Prostate gland (tissue), 2 donors: ENCODE measurements at regions not wholly inside any gene's neighbourhood (a gene's known extent, or its start where the extent isn't known, plus 50 kb on each side); places are given as distances from the start of the nearest gene placed in this dataset.

Source experiments
- DNase-seq: peaks from one replicate; pipeline ENCODE4 v3.0.0-alpha.2; 2019; ENCODE audit warnings: low spot score
- H3K27ac ChIP-seq, 2 donors: fragments of 200-600 bp; sonication (generic); 2 replicates each; pipeline ENCODE4 v1.5.1; 2017 to 2019
- H3K27me3 ChIP-seq: fragments of 200-600 bp; sonication (generic); replicated peaks from 2 replicates; pipeline ENCODE4 v1.5.1; 2019; ENCODE audit not compliant: insufficient read depth
- H3K36me3 ChIP-seq, 2 donors: fragments of 200-600 bp; sonication (generic); 1 replicate in 1 of 2; 2 replicates in 1 of 2; pipeline versions ENCODE4 v1.5.1 to v1.8.1; 2017 to 2019
- H3K4me1 ChIP-seq: fragments of 200-600 bp; sonication (generic); replicated peaks from 2 replicates; pipeline ENCODE4 v1.5.1; 2019
- H3K4me3 ChIP-seq, 2 donors: fragments of 200-600 bp; sonication (generic); 2 replicates each; pipeline ENCODE4 v1.5.1; 2017 to 2019
- H3K9me3 ChIP-seq: fragments of 200-600 bp; sonication (generic); 2 replicates; pipeline ENCODE4 v1.5.1; 2017
- POLR2A ChIP-seq: fragments of 450-650 bp; IDR thresholded peaks from one replicate; pipeline ENCODE4 v1.6.1; 2016; ENCODE audit warnings: antibody characterized with exemption, mild to moderate bottlenecking
- POLR2AphosphoS5 ChIP-seq: sonication (generic); formaldehyde crosslinking; IDR thresholded peaks from one replicate; pipeline ENCODE4 v1.6.1; 2017; ENCODE audit warnings: antibody characterized with exemption
- WGBS: methylation state at CpG from one replicate; pipeline ENCODE4 v1.1.5; 2018; 5-methylcytosine and 5-hydroxymethylcytosine counted together
- intact Hi-C: fragments of 100-400 bp; cut with DNase I; formaldehyde crosslinking; loops from one replicate; pipeline ENCODE4 v1.14.2; 2022
- TF ChIP-seq, protein P1 (sequence below), 4 experiments: fragments of 200-600 bp in 2 of 4; fragments of 450-650 bp in 2 of 4; sonication (generic) in 2 of 4; IDR thresholded peaks; 1 replicate in 3 of 4; 2 replicates in 1 of 4; pipeline ENCODE4 v1.5.1; 2016 to 2019; ENCODE audit warnings: antibody characterized with exemption in 4 of 4, mild to moderate bottlenecking in 2 of 4, moderate library complexity in 2 of 4

DNA sequence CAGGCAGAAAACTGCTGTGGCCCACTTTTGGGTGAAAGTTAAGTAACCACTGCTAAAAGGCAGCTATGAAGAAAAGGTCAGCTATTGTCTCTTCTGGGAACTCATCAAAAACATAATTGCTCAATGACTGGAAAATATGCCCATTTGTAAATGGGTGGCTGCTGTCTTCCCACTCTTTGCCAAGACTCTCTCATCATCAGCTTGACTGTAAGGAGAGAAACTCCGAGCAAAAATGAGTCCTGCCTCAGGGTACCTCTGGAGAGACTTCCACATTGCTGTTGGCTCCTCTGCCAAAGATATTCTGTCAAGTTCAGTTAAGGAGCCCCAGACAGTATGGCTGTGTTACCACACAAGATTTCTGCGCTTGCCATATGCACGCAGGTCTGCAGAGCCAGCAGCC, 138.7 kb downstream of the BBOX1 start:
- DNase-seq, result no peak
- Histone ChIP-seq H3K27ac (no peak overlapping the region), H3K4me3 (no peak overlapping the region), H3K36me3 (no peaks in the 10 kb centered on the region), H3K4me1 (no peaks in the 10 kb centered on the region), H3K9me3 (no peaks in the 10 kb centered on the region), H3K27me3 (no peaks in the 10 kb centered on the region)
- TF ChIP-seq POLR2AphosphoS5 (no peak), POLR2A (no peak)
- TF ChIP-seq, protein P1, sequence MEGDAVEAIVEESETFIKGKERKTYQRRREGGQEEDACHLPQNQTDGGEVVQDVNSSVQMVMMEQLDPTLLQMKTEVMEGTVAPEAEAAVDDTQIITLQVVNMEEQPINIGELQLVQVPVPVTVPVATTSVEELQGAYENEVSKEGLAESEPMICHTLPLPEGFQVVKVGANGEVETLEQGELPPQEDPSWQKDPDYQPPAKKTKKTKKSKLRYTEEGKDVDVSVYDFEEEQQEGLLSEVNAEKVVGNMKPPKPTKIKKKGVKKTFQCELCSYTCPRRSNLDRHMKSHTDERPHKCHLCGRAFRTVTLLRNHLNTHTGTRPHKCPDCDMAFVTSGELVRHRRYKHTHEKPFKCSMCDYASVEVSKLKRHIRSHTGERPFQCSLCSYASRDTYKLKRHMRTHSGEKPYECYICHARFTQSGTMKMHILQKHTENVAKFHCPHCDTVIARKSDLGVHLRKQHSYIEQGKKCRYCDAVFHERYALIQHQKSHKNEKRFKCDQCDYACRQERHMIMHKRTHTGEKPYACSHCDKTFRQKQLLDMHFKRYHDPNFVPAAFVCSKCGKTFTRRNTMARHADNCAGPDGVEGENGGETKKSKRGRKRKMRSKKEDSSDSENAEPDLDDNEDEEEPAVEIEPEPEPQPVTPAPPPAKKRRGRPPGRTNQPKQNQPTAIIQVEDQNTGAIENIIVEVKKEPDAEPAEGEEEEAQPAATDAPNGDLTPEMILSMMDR (IDR thresholded peaks at IDR 0.05), result no peak
- 74% methylated on average over 3 of the region's 3 CpGs for WGBS
- intact Hi-C loops, result no loop called here

GRCh38 chr11:27178859-27179258, 138.2 kb downstream of the BBOX1 start:
- Histone ChIP-seq H3K9me3 (no peaks in the 10 kb centered on the region), H3K27ac (no peak overlapping the region), H3K4me1 (no peaks in the 10 kb centered on the region), H3K36me3 (no peaks in the 10 kb centered on the region), H3K4me3 (no peak overlapping the region), H3K27me3 (no peaks in the 10 kb centered on the region)
- DNase-seq, result no peak
- 78% methylated on average over 5 of the region's 5 CpGs for WGBS
- intact Hi-C loops, result no loop called here
- no peak for TF ChIP-seq POLR2AphosphoS5
- TF ChIP-seq POLR2A, result no peak
- TF ChIP-seq, protein P1 (IDR thresholded peaks at IDR 0.05), result no peak
